ENCODE measurements at regions not wholly inside any gene's neighbourhood (a gene's known extent, or its start where the extent isn't known, plus 50 kb on each side); places are given as distances from the start of the nearest gene placed in this dataset.

GRCh38 chr18:21184396-21184996 lies 57.5 kb upstream of the GREB1L start:
- TF ChIP-seq SPI1 (IDR thresholded peaks at IDR 0.05; ENCODE audit: borderline replicate concordance, low read depth) (no peak), REST (IDR thresholded peaks at IDR 0.05; ENCODE audit: insufficient replicate concordance, low read depth) (no peak), CTCF (IDR thresholded peaks at IDR 0.05; ENCODE audit: insufficient read depth, low read length) (no peak), GABPA (IDR thresholded peaks at IDR 0.05; ENCODE audit: low read depth) (no peak), POLR2AphosphoS5 (IDR thresholded peaks at IDR 0.05; ENCODE audit: low read depth) (no peak)
- H3K27ac ChIP-seq (replicated peaks), result no peak overlapping the region

GRCh38 chr18:21187886-21188285 lies 54.1 kb upstream of the GREB1L start:
- no peak overlapping the region for H3K27ac ChIP-seq (replicated peaks)
- H3K27me3 ChIP-seq (ENCODE audit: insufficient read depth, poor library complexity, severe bottlenecking), result no peaks in the 10 kb centered on the region
- no peak for DNase-seq (ENCODE audit: low read depth in 1 of 2, low spot score in 1 of 2)
- H3K4me3 ChIP-seq (replicated peaks; ENCODE audit: insufficient read depth, low read length), result no peak overlapping the region
- no peak for TF ChIP-seq REST (IDR thresholded peaks at IDR 0.05; ENCODE audit: insufficient replicate concordance, low read depth)
- TF ChIP-seq SPI1 (IDR thresholded peaks at IDR 0.05; ENCODE audit: borderline replicate concordance, low read depth), result no peak
- no peak for TF ChIP-seq POLR2AphosphoS5 (IDR thresholded peaks at IDR 0.05; ENCODE audit: low read depth)
- TF ChIP-seq CTCF (IDR thresholded peaks at IDR 0.05; ENCODE audit: insufficient read depth, low read length), result no peak
- TF ChIP-seq GABPA (IDR thresholded peaks at IDR 0.05; ENCODE audit: low read depth), result no peak

More at GRCh38 chr18:21184396-21184996, 57.5 kb upstream of the GREB1L start:
- H3K27me3 ChIP-seq (ENCODE audit: insufficient read depth, poor library complexity, severe bottlenecking), result no peaks in the 10 kb centered on the region
- no peak overlapping the region for H3K4me3 ChIP-seq (replicated peaks; ENCODE audit: insufficient read depth, low read length)
- no peak for DNase-seq (ENCODE audit: low read depth in 1 of 2, low spot score in 1 of 2)

- Histone ChIP-seq H3K27ac (replicated peaks) (no peak overlapping the region), H3K4me3 (replicated peaks; ENCODE audit: insufficient read depth, low read length) (no peak overlapping the region), H3K27me3 (ENCODE audit: insufficient read depth, poor library complexity, severe bottlenecking) (no peaks in the 10 kb centered on the region)
- peak; percentile 31 to 71 for DNase-seq (ENCODE audit: low read depth in 1 of 2, low spot score in 1 of 2)
- TF ChIP-seq SPI1 (IDR thresholded peaks at IDR 0.05; ENCODE audit: borderline replicate concordance, low read depth) (no peak), POLR2AphosphoS5 (IDR thresholded peaks at IDR 0.05; ENCODE audit: low read depth) (no peak), CTCF (IDR thresholded peaks at IDR 0.05; ENCODE audit: insufficient read depth, low read length) (peak; percentile 97), REST (IDR thresholded peaks at IDR 0.05; ENCODE audit: insufficient replicate concordance, low read depth) (no peak), GABPA (IDR thresholded peaks at IDR 0.05; ENCODE audit: low read depth) (no peak)
These were observed 50.3 kb upstream of the GREB1L start for GRCh38 chr18:21191596-21192307.
